HG03064 (cell line): ENCODE measurements at regions not wholly inside any gene's neighbourhood (a gene's known extent, or its start where the extent isn't known, plus 50 kb on each side); places are given as distances from the start of the nearest gene placed in this dataset.
"Not testable (repeated sequence)": the region's sequence is repeated elsewhere in the genome, so short reads cannot be mapped to it uniquely, and the experiment has no call there.

Experiments used
- ATAC-seq: cut with Tn5 transposase; IDR thresholded peaks from one replicate; pipeline ENCODE4 v1.9.1; 2021; ENCODE audit warnings: low read depth; ENCODE audit not compliant: unreplicated experiment

GRCh38 chrX:39798488-39798887, 299.3 kb downstream of the BCOR start:
- ATAC-seq, result not testable (repeated sequence)

GRCh38 chrX:39802354-39802753, 295.4 kb downstream of the BCOR start:
- ATAC-seq, result no peak

GRCh38 chrX:39802908-39803307, 294.9 kb downstream of the BCOR start:
- ATAC-seq, result no peak

- no peak for ATAC-seq
Measured at GRCh38 chrX:39805022-39805421, 292.7 kb downstream of the BCOR start.

- ATAC-seq, result no peak
Measured at GRCh38 chrX:39805825-39806224, 291.9 kb downstream of the BCOR start.

- no peak for ATAC-seq
Measured at GRCh38 chrX:39808471-39808917, 289.3 kb downstream of the BCOR start.

- ATAC-seq, result no peak
Measured at GRCh38 chrX:39809331-39809730, 288.4 kb downstream of the BCOR start.

- ATAC-seq, result no peak
Measured at GRCh38 chrX:39810901-39811300, 286.9 kb downstream of the BCOR start.

- ATAC-seq, result no peak
Measured at GRCh38 chrX:39811376-39811775, 286.4 kb downstream of the BCOR start.

- ATAC-seq, result no peak
Measured at GRCh38 chrX:39813631-39814277, 284.0 kb downstream of the BCOR start.

- ATAC-seq, result no peak
Measured at GRCh38 chrX:39814391-39814790, 283.4 kb downstream of the BCOR start.

- ATAC-seq, result no peak
Measured at GRCh38 chrX:39815631-39816030, 282.1 kb downstream of the BCOR start.

- no peak for ATAC-seq
Measured at GRCh38 chrX:39816871-39817731, 280.7 kb downstream of the BCOR start.

- no peak for ATAC-seq
Measured at GRCh38 chrX:39817754-39818470, 279.8 kb downstream of the BCOR start.

GRCh38 chrX:39818750-39819149, 279.0 kb downstream of the BCOR start:
- no peak for ATAC-seq

GRCh38 chrX:39819921-39820849, 277.6 kb downstream of the BCOR start:
- no peak for ATAC-seq

GRCh38 chrX:39820938-39821708, 276.6 kb downstream of the BCOR start:
- no peak for ATAC-seq

- ATAC-seq, result no peak
Measured at GRCh38 chrX:39821709-39822095, 276.1 kb downstream of the BCOR start.

- ATAC-seq, result no peak
Measured at GRCh38 chrX:39822133-39822748, 275.5 kb downstream of the BCOR start.
